Liver (tissue), 3 donors: ENCODE measurements at regions not wholly inside any gene's neighbourhood (a gene's known extent, or its start where the extent isn't known, plus 50 kb on each side); places are given as distances from the start of the nearest gene placed in this dataset.

Experiments
- CTCF ChIP-seq: fragments of 150-350 bp; IDR thresholded peaks from 2 replicates; pipeline ENCODE4 v1.5.1; 2017; ENCODE audit warnings: improper control_type of control experiment, low read depth, low read length; ENCODE audit not compliant: missing input control
- EGR1 ChIP-seq, 2 donors: IDR thresholded peaks; 2 replicates each; pipeline ENCODE4 v1.6.1; 2016 to 2018; ENCODE audit warnings: antibody characterized with exemption in 2 of 2, low read depth in 2 of 2
- GABPA ChIP-seq, 2 donors: IDR thresholded peaks in 1 of 2; conservative IDR thresholded peaks in 1 of 2; 2 replicates each; pipeline ENCODE4 v1.6.1; 2016; ENCODE audit warnings: antibody characterized with exemption in 2 of 2, mild to moderate bottlenecking in 1 of 2, moderate library complexity in 1 of 2
- REST ChIP-seq: IDR thresholded peaks from 2 replicates; pipeline ENCODE4 v1.6.1; 2016; ENCODE audit warnings: antibody characterized with exemption, mild to moderate bottlenecking
- RXRA ChIP-seq, 2 donors: IDR thresholded peaks; 2 replicates each; pipeline ENCODE4 v1.6.1; 2017 to 2018; ENCODE audit warnings: antibody characterized with exemption in 2 of 2, mild to moderate bottlenecking in 1 of 2
- TAF1 ChIP-seq: conservative IDR thresholded peaks from 2 replicates; pipeline ENCODE4 v1.6.1; 2016; ENCODE audit warnings: antibody characterized with exemption, mild to moderate bottlenecking
- donor health status: healthy.
- donor health status: healthy.

- TF ChIP-seq EGR1 (IDR thresholded peaks at IDR 0.05; ENCODE audit: low read depth in 2 of 2) (no peak), CTCF (no peak), RXRA (IDR thresholded peaks at IDR 0.05) (no peak), GABPA (IDR thresholded peaks at IDR 0.05 in 1 of 2, conservative IDR thresholded peaks at IDR 0.05 in 1 of 2) (no peak), REST (no peak), TAF1 (no peak)
These were observed 203.5 kb upstream of the LINGO1 start for GRCh38 chr15:77836121-77836692.
